Small intestine (tissue), 7 donors: ENCODE measurements at regions not wholly inside any gene's neighbourhood (a gene's known extent, or its start where the extent isn't known, plus 50 kb on each side); places are given as distances from the start of the nearest gene placed in this dataset.
A peak's percentile ranks its signal among the peaks of the same experiment; 100 is the strongest.

ENCODE experiments used
- DNase-seq, 2 donors: peaks; one replicate each; pipeline versions ENCODE4 v3.0.0 to v3.0.0-alpha.2; 2013
- FAIRE-seq: peaks from 2 replicates; lab custom pipeline; 2012; peaks lifted over from hg19 to GRCh38; lab: Jason Lieb, UNC
- H3K27ac ChIP-seq, 3 donors: one replicate each; pipeline ENCODE4 v1.5.1; 2013; ENCODE audit warnings: low read length in 2 of 3, mild to moderate bottlenecking in 2 of 3, control low read depth in 1 of 3, inconsistent platforms in 1 of 3, low read depth in 1 of 3, moderate library complexity in 1 of 3
- H3K27me3 ChIP-seq, 3 donors: one replicate each; pipeline ENCODE4 v1.6.1; 2013; ENCODE audit warnings: low read length in 3 of 3, inconsistent platforms in 1 of 3; ENCODE audit not compliant: control insufficient read depth in 3 of 3, insufficient read depth in 3 of 3
- H3K36me3 ChIP-seq, 3 donors: one replicate each; pipeline ENCODE4 v1.6.1; 2013; ENCODE audit warnings: low read length in 3 of 3, inconsistent platforms in 1 of 3, low read depth in 1 of 3, mild to moderate bottlenecking in 1 of 3, moderate library complexity in 1 of 3; ENCODE audit not compliant: control insufficient read depth in 3 of 3, insufficient read depth in 2 of 3
- H3K4me1 ChIP-seq, 3 donors: one replicate each; pipeline ENCODE4 v1.6.1; 2013; ENCODE audit warnings: low read length in 2 of 3, inconsistent platforms in 1 of 3, low read depth in 1 of 3, mild to moderate bottlenecking in 1 of 3, moderate library complexity in 1 of 3; ENCODE audit not compliant: control insufficient read depth in 3 of 3, insufficient read depth in 2 of 3
- H3K4me3 ChIP-seq, 3 donors: one replicate each; pipeline ENCODE4 v1.5.1; 2013; ENCODE audit warnings: low read length in 3 of 3, control low read depth in 1 of 3, inconsistent platforms in 1 of 3, low read depth in 1 of 3, mild to moderate bottlenecking in 1 of 3, moderate library complexity in 1 of 3
- H3K9me3 ChIP-seq, 2 donors: one replicate each; pipeline ENCODE4 v1.6.1; 2013; ENCODE audit warnings: low read depth in 1 of 2, low read length in 1 of 2; ENCODE audit not compliant: control insufficient read depth in 2 of 2, insufficient read depth in 1 of 2
- WGBS, 3 donors: extraction: QIAGEN DNeasy Blood & Tissue Kit; methylation state at CpG; one replicate each; pipeline ENCODE4 v1.1.7; 2013; 5-methylcytosine and 5-hydroxymethylcytosine counted together
- donor health status: healthy with polysubstance abuse.
- donor health status: control.
- donor health status: control.
- donor health status: Bipolar disorder and iron deficiency.
- donor health status: healthy.

- WGBS, 3 donors = 85 to 90% (median 87%) methylated on average over 11 of the region's 11 CpGs
- no peaks in the 10 kb centered on the region for H3K27me3 ChIP-seq
- no peak overlapping the region for H3K4me3 ChIP-seq
- H3K4me1 ChIP-seq = no peaks in the 10 kb centered on the region
- no peak overlapping the region for H3K27ac ChIP-seq
- DNase-seq = no peak
- FAIRE-seq = no peak
- H3K9me3 ChIP-seq = no peaks in the 10 kb centered on the region
- no peaks in the 10 kb centered on the region for H3K36me3 ChIP-seq
Measured at GRCh38 chr2:204251158-204251997, 293.9 kb upstream of the PARD3B start.

DNA sequence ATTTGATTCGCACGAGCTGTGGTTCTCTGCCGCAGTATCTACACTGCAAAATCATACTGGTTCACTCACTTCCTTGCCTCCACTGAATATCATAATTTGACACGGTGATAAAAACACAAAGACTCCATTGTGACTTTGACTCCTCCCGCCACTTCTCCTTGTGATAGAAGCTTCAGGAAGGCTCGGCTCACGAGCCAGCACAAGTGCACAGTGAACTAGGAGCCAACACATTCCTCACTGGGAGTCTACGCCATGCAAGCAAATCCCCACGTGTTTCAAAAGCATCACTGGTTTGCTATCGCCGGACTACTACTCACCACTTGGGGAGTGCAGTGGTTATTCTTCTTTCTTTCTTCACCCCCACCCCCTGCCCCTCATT, 293.3 kb upstream of the PARD3B start:
- no peaks in the 10 kb centered on the region for H3K27me3 ChIP-seq
- FAIRE-seq = no peak
- H3K4me3 ChIP-seq = no peak overlapping the region
- no peaks in the 10 kb centered on the region for H3K9me3 ChIP-seq
- H3K27ac ChIP-seq = no peak overlapping the region
- H3K4me1 ChIP-seq = no peaks in the 10 kb centered on the region
- no peak for DNase-seq
- no peaks in the 10 kb centered on the region for H3K36me3 ChIP-seq
- WGBS, 3 donors = 62 to 74% (median 63%) methylated on average over 11 of the region's 11 CpGs

GRCh38 chr2:204255071-204255470, 290.2 kb upstream of the PARD3B start:
- Histone ChIP-seq H3K9me3 (no peaks in the 10 kb centered on the region), H3K27me3 (no peaks in the 10 kb centered on the region), H3K27ac (no peak overlapping the region), H3K4me1 (no peaks in the 10 kb centered on the region), H3K36me3 (no peaks in the 10 kb centered on the region), H3K4me3 (no peak overlapping the region)
- FAIRE-seq (no peak), DNase-seq (no peak)
- WGBS, 3 donors = 86 to 88% (median 87%) methylated on average over 5 of the region's 5 CpGs

DNA sequence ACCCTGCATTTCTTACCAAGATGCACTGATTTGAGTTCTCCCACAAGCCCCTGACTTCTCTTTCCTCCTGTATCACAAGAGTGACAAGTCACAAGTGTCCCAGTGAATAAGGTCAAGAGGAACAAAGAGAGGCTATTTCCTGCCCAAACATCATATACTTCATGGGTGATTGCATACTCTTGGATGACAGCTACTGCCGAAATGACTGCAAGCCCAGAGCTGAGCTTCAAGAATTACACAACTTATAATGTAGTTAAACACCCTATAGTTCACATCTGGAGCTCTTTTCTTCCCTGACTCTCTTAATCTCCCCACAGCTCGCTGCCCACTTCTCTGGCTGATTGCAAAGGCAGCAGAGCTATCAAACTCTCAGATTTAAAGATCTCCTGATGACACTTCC, 289.7 kb upstream of the PARD3B start:
- Histone ChIP-seq H3K27me3 (no peaks in the 10 kb centered on the region), H3K9me3 (no peaks in the 10 kb centered on the region), H3K4me1 (peaks cover 0 to 3% (median 0%) of the 10 kb centered on the region in 3 donors), H3K36me3 (no peaks in the 10 kb centered on the region), H3K4me3 (no peak overlapping the region), H3K27ac (no peak overlapping the region)
- FAIRE-seq (no peak), DNase-seq (no peak)
- WGBS, 3 donors = 58 to 76% (median 68%) methylated on average over 2 of the region's 2 CpGs

GRCh38 chr2:204257781-204258180, 287.5 kb upstream of the PARD3B start:
- H3K4me3 ChIP-seq = no peak overlapping the region
- H3K9me3 ChIP-seq = no peaks in the 10 kb centered on the region
- H3K4me1 ChIP-seq = peaks cover 0 to 3% (median 0%) of the 10 kb centered on the region in 3 donors
- no peak for DNase-seq
- no peaks in the 10 kb centered on the region for H3K36me3 ChIP-seq
- whole genome bisulfite sequencing, 3 donors = 92 to 93% (median 92%) methylated on average over 5 of the region's 5 CpGs
- FAIRE-seq = no peak
- no peak overlapping the region for H3K27ac ChIP-seq
- no peaks in the 10 kb centered on the region for H3K27me3 ChIP-seq

DNA sequence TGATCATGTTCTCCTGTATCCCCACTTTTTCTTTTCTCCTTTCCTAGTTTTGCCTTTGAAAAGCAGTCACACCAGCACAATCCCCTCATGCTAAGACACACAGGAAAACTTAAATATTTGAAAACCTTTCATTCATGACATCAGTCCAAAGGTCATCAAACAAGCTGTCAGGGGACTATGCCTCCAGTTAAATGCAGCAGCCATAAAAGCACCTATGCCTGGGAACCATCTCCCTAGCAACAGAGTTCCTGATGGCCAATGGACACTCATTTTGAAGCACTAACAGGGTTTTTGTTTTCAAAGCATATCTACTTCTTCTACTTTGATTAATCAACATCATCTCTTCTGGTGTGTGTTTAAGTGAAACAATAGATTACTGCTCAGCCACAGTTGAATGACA, 286.4 kb upstream of the PARD3B start:
- DNase-seq = peak; percentile 10 to 34
- peaks cover 0 to 3% (median 0%) of the 10 kb centered on the region in 3 donors for H3K4me1 ChIP-seq
- H3K27me3 ChIP-seq = no peaks in the 10 kb centered on the region
- H3K27ac ChIP-seq = no peak overlapping the region
- H3K36me3 ChIP-seq = no peaks in the 10 kb centered on the region
- FAIRE-seq = no peak
- no peak overlapping the region for H3K4me3 ChIP-seq
- H3K9me3 ChIP-seq = no peaks in the 10 kb centered on the region

DNA sequence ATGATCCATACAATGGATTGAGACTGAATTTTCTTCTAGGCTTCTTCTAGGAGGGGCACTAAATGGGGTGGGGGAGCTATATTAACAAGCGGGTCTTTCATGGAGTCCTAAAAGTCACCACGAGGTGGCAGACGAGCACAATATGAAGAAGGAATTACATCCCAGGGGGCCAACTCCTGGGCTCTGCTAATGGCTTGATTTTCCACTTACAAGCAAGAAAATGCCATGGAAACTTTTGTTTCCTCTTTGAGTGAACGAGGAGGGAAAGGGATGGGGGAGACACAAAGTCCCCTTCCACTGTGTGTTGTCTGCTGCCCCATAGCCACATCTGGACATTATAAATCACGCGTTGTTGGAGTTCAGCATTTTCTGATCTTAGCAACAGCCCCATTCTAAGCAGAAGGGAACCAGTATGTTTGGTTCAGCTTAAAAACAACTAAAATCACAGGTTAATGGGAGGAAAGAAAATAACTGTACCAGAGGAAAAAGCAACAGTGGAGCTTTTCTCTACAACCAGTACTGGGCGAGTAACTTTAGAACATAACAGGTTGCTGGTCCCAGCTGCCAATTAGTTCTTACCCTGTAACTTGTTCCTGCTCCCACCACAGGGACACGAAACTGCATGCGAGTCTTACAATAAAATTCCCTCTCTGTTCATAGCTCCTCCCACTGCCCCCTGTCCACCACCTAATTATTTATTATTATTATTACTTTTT, 285.0 kb upstream of the PARD3B start:
- H3K4me3 ChIP-seq = no peak overlapping the region
- H3K27me3 ChIP-seq = no peaks in the 10 kb centered on the region
- FAIRE-seq (no peak), DNase-seq (peak; percentile 44 to 78)
- no peak overlapping the region for H3K27ac ChIP-seq
- H3K4me1 ChIP-seq = peaks cover 0 to 3% (median 0%) of the 10 kb centered on the region in 3 donors
- no peaks in the 10 kb centered on the region for H3K9me3 ChIP-seq
- 44 to 48% (median 45%) methylated on average over 9 of the region's 9 CpGs for WGBS, 3 donors
- no peaks in the 10 kb centered on the region for H3K36me3 ChIP-seq

- no peaks in the 10 kb centered on the region for H3K27me3 ChIP-seq
- H3K27ac ChIP-seq = no peak overlapping the region
- 58 to 69% (median 66%) methylated on average over 2 of the region's 2 CpGs for WGBS, 3 donors
- FAIRE-seq = no peak
- no peaks in the 10 kb centered on the region for H3K36me3 ChIP-seq
- H3K4me3 ChIP-seq = no peak overlapping the region
- no peak for DNase-seq
- no peaks in the 10 kb centered on the region for H3K9me3 ChIP-seq
- peaks cover 0 to 3% (median 0%) of the 10 kb centered on the region in 3 donors for H3K4me1 ChIP-seq
Measured at GRCh38 chr2:204260901-204261300, 284.4 kb upstream of the PARD3B start.
